GM19025 (cell line): ENCODE measurements at regions not wholly inside any gene's neighbourhood (a gene's known extent, or its start where the extent isn't known, plus 50 kb on each side); places are given as distances from the start of the nearest gene placed in this dataset.

Source experiments
- ATAC-seq: cut with Tn5 transposase; IDR thresholded peaks from one replicate; pipeline ENCODE4 v1.9.1; 2021; ENCODE audit warnings: mild to moderate bottlenecking, low read depth, moderate library complexity; ENCODE audit not compliant: unreplicated experiment

GRCh38 chr3:84825817-84826216 is 133.0 kb upstream of the CADM2 start:
- no peak for ATAC-seq

GRCh38 chr3:84830476-84830875 is 128.3 kb upstream of the CADM2 start:
- no peak for ATAC-seq

- ATAC-seq = no peak
These were observed 123.4 kb upstream of the CADM2 start for GRCh38 chr3:84835366-84835765.

- ATAC-seq = no peak
These were observed 121.8 kb upstream of the CADM2 start for GRCh38 chr3:84836961-84837360.

- no peak for ATAC-seq
These were observed 81.7 kb upstream of the CADM2 start for GRCh38 chr3:84877092-84877491.

GRCh38 chr3:84881288-84881687 is 77.5 kb upstream of the CADM2 start:
- ATAC-seq = no peak

GRCh38 chr3:84885199-84885882 is 73.4 kb upstream of the CADM2 start:
- no peak for ATAC-seq

- no peak for ATAC-seq
These were observed 66.9 kb upstream of the CADM2 start for GRCh38 chr3:84891851-84892250.

GRCh38 chr3:84893211-84893610 is 65.6 kb upstream of the CADM2 start:
- ATAC-seq = no peak

- no peak for ATAC-seq
These were observed 54.6 kb upstream of the CADM2 start for GRCh38 chr3:84904212-84904611.

GRCh38 chr3:84904816-84905555 is 53.8 kb upstream of the CADM2 start:
- ATAC-seq = no peak

GRCh38 chr3:84905556-84905920 is 53.3 kb upstream of the CADM2 start:
- ATAC-seq = no peak

GRCh38 chr3:84906065-84906464 is 52.7 kb upstream of the CADM2 start:
- ATAC-seq = no peak
